PC-3 (cell line): ENCODE measurements at regions not wholly inside any gene's neighbourhood (a gene's known extent, or its start where the extent isn't known, plus 50 kb on each side); places are given as distances from the start of the nearest gene placed in this dataset.

ENCODE experiments used
- ATAC-seq: fragments of 200-7000 bp; cut with Tn5 transposase; 2 replicates; pipeline ENCODE4 v1.9.1; 2020; ENCODE audit warnings: mild to moderate bottlenecking, moderate library complexity
- BruUV-seq: library from RNA; stranded (reverse); fragments of 400-500 nt; replicated peaks from 2 replicates; lab custom pipeline; 2021; lab: Mats Ljungman, UMichigan
- CTCF ChIA-PET: fragments of 300-600 bp; sonication (Branson Sonifier 250); formaldehyde crosslinking; loops from one replicate; lab custom pipeline; 2022; ENCODE audit warnings: antibody characterized with exemption; lab: Charles Lee
- POLR2A ChIA-PET: fragments of 300-600 bp; sonication (Branson Sonifier 250); formaldehyde crosslinking; loops from one replicate; lab custom pipeline; 2022; ENCODE audit warnings: antibody characterized with exemption; ENCODE audit not compliant: unreplicated experiment; lab: Charles Lee
- DNase-seq: peaks from one replicate; pipeline ENCODE4 v3.0.0-alpha.2; 2015
- H2AFZ ChIP-seq: fragments of 300-600 bp; sonication (generic); 2 replicates; pipeline ENCODE4 v1.6.0; 2016; ENCODE audit warnings: antibody characterized with exemption, low read length
- H3F3A ChIP-seq: fragments of 300-600 bp; sonication (generic); one replicate; pipeline ENCODE4 v1.6.0; 2017; ENCODE audit warnings: antibody characterized with exemption, low read length, control low read depth, mild to moderate bottlenecking; ENCODE audit not compliant: unreplicated experiment
- H3K27ac ChIP-seq: fragments of 300-600 bp; sonication (generic); 2 replicates; pipeline ENCODE4 v1.5.1; 2016; ENCODE audit warnings: mild to moderate bottlenecking, low read length
- H3K27me3 ChIP-seq: fragments of 300-600 bp; sonication (generic); 2 replicates; pipeline ENCODE4 v1.6.1; 2016; ENCODE audit warnings: low read length, mixed read lengths
- H3K36me3 ChIP-seq: fragments of 300-600 bp; sonication (generic); 2 replicates; pipeline ENCODE4 v1.6.1; 2016; ENCODE audit warnings: low read depth, mixed run types, low read length, mixed read lengths
- H3K4me1 ChIP-seq: fragments of 300-600 bp; sonication (generic); 2 replicates; pipeline ENCODE4 v1.5.1; 2016; ENCODE audit warnings: low read length; ENCODE audit not compliant: insufficient read depth
- H3K4me2 ChIP-seq: fragments of 300-600 bp; sonication (generic); 2 replicates; pipeline ENCODE4 v1.6.0; 2016; ENCODE audit warnings: low read length
- H3K4me3 ChIP-seq: fragments of 300-600 bp; sonication (generic); 2 replicates; pipeline ENCODE4 v1.5.1; 2016; ENCODE audit warnings: mild to moderate bottlenecking, low read length, mixed read lengths
- H3K79me2 ChIP-seq: fragments of 300-600 bp; sonication (generic); 2 replicates; pipeline ENCODE4 v1.6.1; 2017; ENCODE audit warnings: low read length, mixed read lengths
- H3K9ac ChIP-seq: fragments of 300-600 bp; sonication (generic); 2 replicates; pipeline ENCODE4 v1.6.0; 2016; ENCODE audit warnings: mild to moderate bottlenecking, low read length
- H3K9me2 ChIP-seq: fragments of 300-600 bp; sonication (generic); replicated peaks from 2 replicates; pipeline ENCODE4 v1.6.1; 2016; ENCODE audit warnings: mixed run types, low read length, mixed read lengths
- H3K9me3 ChIP-seq: fragments of 300-600 bp; sonication (generic); 2 replicates; pipeline ENCODE4 v1.6.1; 2016; ENCODE audit warnings: low read length, mixed read lengths
- H4K20me1 ChIP-seq: fragments of 300-600 bp; sonication (generic); 2 replicates; pipeline ENCODE4 v1.6.1; 2016; ENCODE audit warnings: low read length, mixed read lengths
- EZH2 ChIP-seq: fragments of 300-600 bp; sonication (generic); IDR thresholded peaks from one replicate; pipeline ENCODE4 v1.6.1; 2017; ENCODE audit warnings: antibody characterized with exemption, mild to moderate bottlenecking, low read length; ENCODE audit not compliant: unreplicated experiment
- EZH2phosphoT487 ChIP-seq: fragments of 300-600 bp; sonication (generic); IDR thresholded peaks from 2 replicates; pipeline ENCODE4 v1.6.1; 2018; ENCODE audit warnings: mild to moderate bottlenecking, antibody characterized with exemption, low read length, borderline replicate concordance
- intact Hi-C: fragments of 100-400 bp; cut with micrococcal nuclease; formaldehyde crosslinking; loops from 2 replicates; pipeline ENCODE4 v1.9.0; 2023
- TF ChIP-seq, protein P1 (sequence below): fragments of 300-600 bp; sonication (generic); conservative IDR thresholded peaks from 2 replicates; pipeline ENCODE4 v1.5.1; 2017; ENCODE audit warnings: antibody characterized with exemption, low read depth, mild to moderate bottlenecking, low read length

DNA sequence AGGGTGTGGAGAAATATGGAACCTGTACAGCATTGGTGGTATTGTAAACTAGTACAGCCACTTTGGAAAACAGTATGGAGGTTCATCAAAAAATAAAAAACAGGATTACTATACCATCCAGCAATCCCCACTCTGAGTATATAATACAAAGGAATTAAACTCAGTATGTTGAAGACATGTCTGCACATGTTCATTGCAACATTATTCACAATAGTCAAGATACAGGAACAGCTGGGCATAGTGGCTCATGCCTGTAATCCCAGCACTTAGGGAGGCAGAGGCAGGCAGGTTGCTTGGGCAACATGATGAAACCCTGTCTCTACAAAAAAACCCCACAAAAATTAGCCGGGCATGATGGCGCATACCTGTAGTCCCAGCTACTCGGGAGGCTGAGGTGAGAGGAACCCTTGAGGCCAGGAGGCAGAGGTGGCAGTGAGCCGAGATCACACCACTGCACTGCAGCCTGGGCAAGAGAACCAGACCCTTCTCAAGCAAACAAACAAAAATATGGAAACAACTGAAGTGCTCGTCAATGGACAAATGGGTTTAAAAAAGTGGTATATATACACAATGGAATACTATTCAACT, 63.6 kb downstream of the TMEM174 start:
- H3K27ac ChIP-seq = no peak overlapping the region
- no peaks in the 10 kb centered on the region for H3K9me3 ChIP-seq
- no peaks in the 10 kb centered on the region for H3K9me2 ChIP-seq
- H3K4me1 ChIP-seq = no peaks in the 10 kb centered on the region
- H2AFZ ChIP-seq = no peak overlapping the region
- H3K4me3 ChIP-seq = no peak overlapping the region
- no TSS peak for BruUV-seq
- POLR2A ChIA-PET = no interaction called here
- DNase-seq (no peak), ATAC-seq (no peak)
- no peak for TF ChIP-seq EZH2phosphoT487
- no peak for TF ChIP-seq EZH2
- TF ChIP-seq, protein P1, sequence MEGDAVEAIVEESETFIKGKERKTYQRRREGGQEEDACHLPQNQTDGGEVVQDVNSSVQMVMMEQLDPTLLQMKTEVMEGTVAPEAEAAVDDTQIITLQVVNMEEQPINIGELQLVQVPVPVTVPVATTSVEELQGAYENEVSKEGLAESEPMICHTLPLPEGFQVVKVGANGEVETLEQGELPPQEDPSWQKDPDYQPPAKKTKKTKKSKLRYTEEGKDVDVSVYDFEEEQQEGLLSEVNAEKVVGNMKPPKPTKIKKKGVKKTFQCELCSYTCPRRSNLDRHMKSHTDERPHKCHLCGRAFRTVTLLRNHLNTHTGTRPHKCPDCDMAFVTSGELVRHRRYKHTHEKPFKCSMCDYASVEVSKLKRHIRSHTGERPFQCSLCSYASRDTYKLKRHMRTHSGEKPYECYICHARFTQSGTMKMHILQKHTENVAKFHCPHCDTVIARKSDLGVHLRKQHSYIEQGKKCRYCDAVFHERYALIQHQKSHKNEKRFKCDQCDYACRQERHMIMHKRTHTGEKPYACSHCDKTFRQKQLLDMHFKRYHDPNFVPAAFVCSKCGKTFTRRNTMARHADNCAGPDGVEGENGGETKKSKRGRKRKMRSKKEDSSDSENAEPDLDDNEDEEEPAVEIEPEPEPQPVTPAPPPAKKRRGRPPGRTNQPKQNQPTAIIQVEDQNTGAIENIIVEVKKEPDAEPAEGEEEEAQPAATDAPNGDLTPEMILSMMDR = no peak
- H3K9ac ChIP-seq = no peak overlapping the region
- H3K27me3 ChIP-seq = no peaks in the 10 kb centered on the region
- CTCF ChIA-PET = no interaction called here
- no peak overlapping the region for H3K4me2 ChIP-seq
- intact Hi-C loops = no loop called here
- no peaks in the 10 kb centered on the region for H3K36me3 ChIP-seq
- no peaks in the 10 kb centered on the region for H3F3A ChIP-seq
- no peaks in the 10 kb centered on the region for H4K20me1 ChIP-seq
- no peaks in the 10 kb centered on the region for H3K79me2 ChIP-seq

DNA sequence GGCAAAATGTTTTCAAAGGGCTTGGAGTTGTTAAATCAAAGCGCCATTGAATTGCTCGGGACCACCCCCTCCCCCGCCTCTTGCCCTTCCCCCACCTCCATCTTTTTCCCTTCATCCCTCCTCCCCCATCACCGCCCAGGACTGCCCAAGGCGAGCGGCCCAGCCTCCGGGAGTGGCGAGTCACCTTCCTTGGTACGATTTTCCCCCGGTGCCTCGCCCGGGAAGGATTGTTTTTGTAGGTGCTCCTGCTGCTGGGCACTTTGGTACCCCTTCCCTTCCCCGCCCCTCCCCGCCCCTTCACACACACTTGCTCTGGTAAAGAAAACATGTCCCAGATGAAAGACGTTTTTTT, 61.2 kb downstream of the TMEM174 start:
- H3K4me2 ChIP-seq = no peak overlapping the region
- H3K27me3 ChIP-seq = no peaks in the 10 kb centered on the region
- H2AFZ ChIP-seq = no peak overlapping the region
- no peaks in the 10 kb centered on the region for H3K79me2 ChIP-seq
- POLR2A ChIA-PET = no interaction called here
- H3F3A ChIP-seq = no peaks in the 10 kb centered on the region
- ATAC-seq = no peak
- no peak overlapping the region for H3K27ac ChIP-seq
- peaks cover 5% of the 10 kb centered on the region; the same call in 1 of the 2 replicates for H3K4me1 ChIP-seq
- H3K4me3 ChIP-seq = no peak overlapping the region
- TF ChIP-seq, protein P1 = no peak
- no peak for TF ChIP-seq EZH2
- no TSS peak for BruUV-seq
- CTCF ChIA-PET = no interaction called here
- H3K9ac ChIP-seq = no peak overlapping the region
- H3K9me3 ChIP-seq = no peaks in the 10 kb centered on the region
- intact Hi-C loops = no loop called here
- no peak for DNase-seq
- no peaks in the 10 kb centered on the region for H3K36me3 ChIP-seq
- no peaks in the 10 kb centered on the region for H3K9me2 ChIP-seq
- H4K20me1 ChIP-seq = no peaks in the 10 kb centered on the region

DNA sequence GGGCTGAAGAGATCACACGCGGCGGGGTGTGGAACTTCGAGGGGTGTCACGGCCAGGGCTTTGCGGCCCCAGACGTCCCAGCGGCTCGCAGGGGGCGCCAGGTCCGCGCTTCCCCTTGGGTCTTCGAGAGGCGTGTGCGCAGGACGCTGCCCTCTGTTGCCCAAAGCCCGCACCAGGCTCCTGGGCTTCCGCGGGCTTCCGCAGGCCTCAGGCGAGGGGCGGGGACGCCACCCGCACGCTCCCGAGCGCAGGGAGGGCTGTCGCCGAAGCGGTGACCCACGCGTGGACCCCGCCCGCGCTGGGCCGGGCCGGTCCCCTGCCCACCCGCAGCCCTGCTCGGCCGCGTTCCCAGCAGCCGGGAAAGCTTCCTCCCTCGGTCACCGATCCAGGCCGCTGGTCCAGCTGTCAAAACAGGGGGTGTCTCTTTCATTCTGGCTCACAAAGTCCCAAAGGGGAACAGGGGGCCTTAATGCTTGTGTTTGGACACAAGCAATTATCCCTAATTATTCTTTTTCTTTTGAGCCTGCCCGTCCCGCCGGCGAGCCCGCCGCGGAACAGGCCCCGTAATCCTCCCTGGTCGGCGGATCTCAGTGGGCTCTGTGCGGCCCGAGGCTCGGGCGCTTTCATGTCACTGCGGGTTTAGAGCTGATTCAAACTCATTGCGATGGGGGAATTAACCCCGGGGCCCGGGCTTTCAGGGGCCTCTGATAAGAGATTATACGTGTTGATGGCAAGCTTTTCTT, 60.6 kb downstream of the TMEM174 start:
- intact Hi-C loops = no loop called here

More for the DNA sequence above, 60.6 kb downstream of the TMEM174 start:
- no peaks in the 10 kb centered on the region for H3K9me3 ChIP-seq
- H3K4me1 ChIP-seq = peaks cover 10% of the 10 kb centered on the region; the same call in 1 of the 2 replicates
- no peak overlapping the region for H3K9ac ChIP-seq
- H3K4me3 ChIP-seq = no peak overlapping the region
- H3K9me2 ChIP-seq = no peaks in the 10 kb centered on the region
- no peaks in the 10 kb centered on the region for H3K36me3 ChIP-seq
- ATAC-seq (no peak), DNase-seq (no peak)
- ChIA-PET POLR2A (no interaction called here), CTCF (no interaction called here)
- H3F3A ChIP-seq = no peaks in the 10 kb centered on the region
- H3K27ac ChIP-seq = no peak overlapping the region
- H3K4me2 ChIP-seq = no peak overlapping the region
- BruUV-seq = no TSS peak
- H4K20me1 ChIP-seq = no peaks in the 10 kb centered on the region
- no peaks in the 10 kb centered on the region for H3K27me3 ChIP-seq
- H2AFZ ChIP-seq = no peak overlapping the region
- no peaks in the 10 kb centered on the region for H3K79me2 ChIP-seq
- TF ChIP-seq, protein P1 = no peak
- TF ChIP-seq EZH2 = no peak
- no peak for TF ChIP-seq EZH2phosphoT487
